ENCODE measurements at regions not wholly inside any gene's neighbourhood (a gene's known extent, or its start where the extent isn't known, plus 50 kb on each side); places are given as distances from the start of the nearest gene placed in this dataset.

GRCh38 chr10:77716458-77717317 is 79.1 kb upstream of the KCNMA1 start:
- no peaks in the 10 kb centered on the region for H3K79me2 ChIP-seq (ENCODE audit: control insufficient read depth, insufficient read depth, low read length)
- no peaks in the 10 kb centered on the region for H4K20me1 ChIP-seq (ENCODE audit: control insufficient read depth, extremely low read depth, insufficient read depth, low read length)
- DNase-seq (ENCODE audit: low read depth, low spot score) (no peak), FAIRE-seq (no peak)
- no peaks in the 10 kb centered on the region for H3K9me3 ChIP-seq (ENCODE audit: control insufficient read depth, low read depth, low read length)
- no peak for TF ChIP-seq EZH2 (IDR thresholded peaks at IDR 0.05; ENCODE audit: low read length)
- TF ChIP-seq, protein P1, sequence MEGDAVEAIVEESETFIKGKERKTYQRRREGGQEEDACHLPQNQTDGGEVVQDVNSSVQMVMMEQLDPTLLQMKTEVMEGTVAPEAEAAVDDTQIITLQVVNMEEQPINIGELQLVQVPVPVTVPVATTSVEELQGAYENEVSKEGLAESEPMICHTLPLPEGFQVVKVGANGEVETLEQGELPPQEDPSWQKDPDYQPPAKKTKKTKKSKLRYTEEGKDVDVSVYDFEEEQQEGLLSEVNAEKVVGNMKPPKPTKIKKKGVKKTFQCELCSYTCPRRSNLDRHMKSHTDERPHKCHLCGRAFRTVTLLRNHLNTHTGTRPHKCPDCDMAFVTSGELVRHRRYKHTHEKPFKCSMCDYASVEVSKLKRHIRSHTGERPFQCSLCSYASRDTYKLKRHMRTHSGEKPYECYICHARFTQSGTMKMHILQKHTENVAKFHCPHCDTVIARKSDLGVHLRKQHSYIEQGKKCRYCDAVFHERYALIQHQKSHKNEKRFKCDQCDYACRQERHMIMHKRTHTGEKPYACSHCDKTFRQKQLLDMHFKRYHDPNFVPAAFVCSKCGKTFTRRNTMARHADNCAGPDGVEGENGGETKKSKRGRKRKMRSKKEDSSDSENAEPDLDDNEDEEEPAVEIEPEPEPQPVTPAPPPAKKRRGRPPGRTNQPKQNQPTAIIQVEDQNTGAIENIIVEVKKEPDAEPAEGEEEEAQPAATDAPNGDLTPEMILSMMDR (optimal IDR thresholded peaks at IDR 0.05 in 1 of 3, IDR thresholded peaks at IDR 0.05 in 1 of 3, conservative IDR thresholded peaks at IDR 0.05 in 1 of 3; ENCODE audit: extremely low read depth in 1 of 3, insufficient read depth in 2 of 3, low read length in 3 of 3), result no peak
- H3K27me3 ChIP-seq (ENCODE audit: control insufficient read depth, extremely low read depth, insufficient read depth, low read length), result no peaks in the 10 kb centered on the region
- H3K4me1 ChIP-seq (ENCODE audit: control insufficient read depth, extremely low read depth, insufficient read depth, low read length), result no peaks in the 10 kb centered on the region
- dilution Hi-C loops (cut with MboI; ENCODE audit: extremely low pct_ligation_motif_present, low sequenced_read_pairs), result no loop called here
- no peak overlapping the region for H2AFZ ChIP-seq (ENCODE audit: control insufficient read depth, low read length)
- no peaks in the 10 kb centered on the region for H3K36me3 ChIP-seq (ENCODE audit: control insufficient read depth in 2 of 2, extremely low read depth in 1 of 2, insufficient read depth in 2 of 2, low read length in 2 of 2)
- H3K4me2 ChIP-seq (ENCODE audit: control insufficient read depth, extremely low read depth, insufficient read depth, low read depth, low read length), result no peak overlapping the region
- H3K27ac ChIP-seq (ENCODE audit: control insufficient read depth, insufficient read depth, low read length), result no peak overlapping the region
- no peaks in the 10 kb centered on the region for H3K9me1 ChIP-seq (ENCODE audit: control insufficient read depth, extremely low read depth, insufficient read depth, low read length)
- no peak overlapping the region for H3K4me3 ChIP-seq (ENCODE audit: control insufficient read depth in 2 of 3, extremely low read depth in 1 of 3, insufficient read depth in 2 of 3, low read depth in 1 of 3, low read length in 3 of 3)
- no peak overlapping the region for H3K9ac ChIP-seq (ENCODE audit: control insufficient read depth, extremely low read depth, insufficient read depth, low read length)

DNA sequence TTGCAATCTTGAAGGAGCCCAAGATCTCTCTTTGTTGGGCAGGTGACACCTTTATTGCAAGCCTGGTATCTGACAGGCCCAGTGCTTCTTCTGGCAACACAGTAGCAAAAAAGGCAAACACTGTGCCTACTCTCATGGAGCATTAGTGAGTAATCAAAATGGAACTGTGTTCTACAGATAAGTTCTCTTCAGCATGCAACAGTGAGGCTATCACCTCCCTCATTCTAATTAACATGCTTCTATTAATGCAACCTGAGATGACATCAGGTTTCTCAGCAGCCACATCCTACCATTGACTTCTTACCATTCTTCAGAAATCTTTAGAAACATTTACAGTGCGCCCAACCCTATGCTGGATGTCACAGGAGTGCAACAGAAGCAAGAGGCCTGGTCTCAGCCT is 77.9 kb upstream of the KCNMA1 start:
- H3K36me3 ChIP-seq (ENCODE audit: control insufficient read depth in 2 of 2, extremely low read depth in 1 of 2, insufficient read depth in 2 of 2, low read length in 2 of 2), result no peaks in the 10 kb centered on the region
- no peak overlapping the region for H3K4me2 ChIP-seq (ENCODE audit: control insufficient read depth, extremely low read depth, insufficient read depth, low read depth, low read length)
- no peaks in the 10 kb centered on the region for H3K79me2 ChIP-seq (ENCODE audit: control insufficient read depth, insufficient read depth, low read length)
- DNase-seq (ENCODE audit: low read depth, low spot score) (no peak), FAIRE-seq (no peak)
- no peaks in the 10 kb centered on the region for H3K4me1 ChIP-seq (ENCODE audit: control insufficient read depth, extremely low read depth, insufficient read depth, low read length)
- TF ChIP-seq, protein P1 (optimal IDR thresholded peaks at IDR 0.05 in 1 of 3, IDR thresholded peaks at IDR 0.05 in 1 of 3, conservative IDR thresholded peaks at IDR 0.05 in 1 of 3; ENCODE audit: extremely low read depth in 1 of 3, insufficient read depth in 2 of 3, low read length in 3 of 3), result no peak
- TF ChIP-seq EZH2 (IDR thresholded peaks at IDR 0.05; ENCODE audit: low read length), result no peak
- H3K9me3 ChIP-seq (ENCODE audit: control insufficient read depth, low read depth, low read length), result no peaks in the 10 kb centered on the region
- H2AFZ ChIP-seq (ENCODE audit: control insufficient read depth, low read length), result no peak overlapping the region
- no peaks in the 10 kb centered on the region for H4K20me1 ChIP-seq (ENCODE audit: control insufficient read depth, extremely low read depth, insufficient read depth, low read length)
- H3K27me3 ChIP-seq (ENCODE audit: control insufficient read depth, extremely low read depth, insufficient read depth, low read length), result no peaks in the 10 kb centered on the region
- H3K9me1 ChIP-seq (ENCODE audit: control insufficient read depth, extremely low read depth, insufficient read depth, low read length), result no peaks in the 10 kb centered on the region
- no peak overlapping the region for H3K4me3 ChIP-seq (ENCODE audit: control insufficient read depth in 2 of 3, extremely low read depth in 1 of 3, insufficient read depth in 2 of 3, low read depth in 1 of 3, low read length in 3 of 3)
- dilution Hi-C loops (cut with MboI; ENCODE audit: extremely low pct_ligation_motif_present, low sequenced_read_pairs), result no loop called here
- H3K27ac ChIP-seq (ENCODE audit: control insufficient read depth, insufficient read depth, low read length), result no peak overlapping the region
- H3K9ac ChIP-seq (ENCODE audit: control insufficient read depth, extremely low read depth, insufficient read depth, low read length), result no peak overlapping the region
